Activated CD4-positive, alpha-beta T cell treated with anti-CD3 and anti-CD28 coated beads, Interleukin-2, amount 50 U/mL, for 48 hours (primary cell): ENCODE measurements at regions not wholly inside any gene's neighbourhood (a gene's known extent, or its start where the extent isn't known, plus 50 kb on each side); places are given as distances from the start of the nearest gene placed in this dataset.
"Not testable (repeated sequence)": the region's sequence is repeated elsewhere in the genome, so short reads cannot be mapped to it uniquely, and the experiment has no call there.

Experiments
- DNase-seq, 2 experiments: peaks; one replicate each; pipeline ENCODE4 v3.0.0-alpha.2; 2020

DNA sequence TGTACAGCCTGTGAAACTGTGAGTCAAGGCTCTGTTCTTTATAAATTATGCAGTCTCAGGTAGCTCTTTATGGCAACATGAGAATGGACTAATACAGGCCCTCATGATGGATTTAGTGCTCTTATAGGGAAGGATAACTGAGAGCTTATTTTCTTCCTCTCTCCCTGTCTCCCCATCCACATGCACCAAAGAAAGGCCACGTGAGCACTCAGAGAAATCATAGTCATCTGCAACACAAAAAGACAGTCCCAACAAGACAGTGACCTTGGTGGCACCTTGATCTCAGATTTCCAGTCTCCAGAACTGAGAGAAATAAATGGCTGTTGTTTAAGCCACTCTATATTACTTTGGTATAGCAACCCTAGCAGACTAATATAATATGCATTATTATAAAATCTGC lies 2133.6 kb upstream of the ACO1 start:
- DNase-seq, result no peak

- DNase-seq, result no peak
These were observed 2126.3 kb upstream of the ACO1 start for GRCh38 chr9:30258094-30258493.

- no peak for DNase-seq
These were observed 2104.1 kb upstream of the ACO1 start for GRCh38 chr9:30280229-30280900.

DNA sequence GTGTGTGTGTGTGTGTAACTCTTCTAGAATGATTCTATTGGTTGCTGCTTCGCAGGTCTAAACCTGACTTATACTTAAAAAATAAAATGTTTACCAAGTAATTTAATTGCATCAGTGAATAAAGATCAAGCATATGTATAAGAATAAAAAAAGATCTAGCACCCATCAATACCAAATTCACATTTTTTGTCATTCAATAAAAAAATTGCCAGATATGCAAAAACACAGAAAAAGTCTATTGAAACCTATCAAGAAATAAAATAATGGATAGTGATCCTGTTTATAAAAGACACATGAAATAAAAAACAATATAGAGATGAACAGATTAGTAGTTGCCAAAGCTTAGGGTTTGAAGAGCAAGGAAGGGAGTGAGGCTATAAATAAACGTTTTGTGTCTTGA lies 2095.0 kb upstream of the ACO1 start:
- no peak for DNase-seq

- DNase-seq, result not testable (repeated sequence)
These were observed 2092.4 kb upstream of the ACO1 start for GRCh38 chr9:30292026-30292425.

- DNase-seq, result no peak
These were observed 2091.2 kb upstream of the ACO1 start for GRCh38 chr9:30293231-30293630.

GRCh38 chr9:30299126-30299780 lies 2085.2 kb upstream of the ACO1 start:
- DNase-seq, result no peak

- no peak for DNase-seq
These were observed 2083.0 kb upstream of the ACO1 start for GRCh38 chr9:30301271-30301963.

DNA sequence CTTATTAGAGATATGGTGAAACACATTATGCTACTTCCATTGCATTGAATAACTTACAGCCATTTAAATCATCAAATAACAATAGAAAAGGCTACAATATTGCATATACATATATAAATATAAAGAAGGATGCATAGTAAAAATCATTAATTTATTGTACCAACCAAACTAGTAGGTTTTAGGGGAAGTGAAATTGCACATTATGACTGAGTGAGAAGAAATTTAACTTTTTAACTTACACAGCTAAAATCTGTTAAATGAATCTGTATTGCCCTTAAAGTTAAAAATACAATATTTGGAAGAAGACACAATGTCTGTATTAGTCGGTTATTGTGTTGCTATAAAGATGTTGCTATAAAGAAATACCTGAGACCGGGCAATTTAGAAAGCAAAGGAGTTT lies 2073.7 kb upstream of the ACO1 start:
- DNase-seq, result no peak

DNA sequence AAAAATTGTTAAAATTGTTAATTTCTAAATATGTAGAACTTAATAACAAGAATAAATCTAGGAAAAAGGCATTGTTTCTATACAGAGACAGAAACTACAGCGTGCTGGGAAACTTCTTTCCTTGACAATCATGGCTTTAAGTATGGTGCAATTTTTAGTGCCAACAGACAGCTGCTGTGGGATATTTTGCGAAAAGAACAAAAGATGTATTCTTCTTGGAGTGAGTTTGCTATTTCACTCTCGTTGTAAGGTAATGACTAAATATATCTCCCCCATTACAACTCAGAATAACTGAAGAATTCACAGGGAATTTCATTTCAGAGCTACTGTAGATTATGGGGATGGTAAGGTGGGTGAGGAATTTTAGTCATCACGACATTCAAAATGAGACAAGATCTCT lies 2055.0 kb upstream of the ACO1 start:
- DNase-seq, result no peak

GRCh38 chr9:30348904-30349303 lies 2035.5 kb upstream of the ACO1 start:
- no peak for DNase-seq

- no peak for DNase-seq
These were observed 2034.6 kb upstream of the ACO1 start for GRCh38 chr9:30349526-30350513.

GRCh38 chr9:30356221-30356620 lies 2028.2 kb upstream of the ACO1 start:
- no peak for DNase-seq

DNA sequence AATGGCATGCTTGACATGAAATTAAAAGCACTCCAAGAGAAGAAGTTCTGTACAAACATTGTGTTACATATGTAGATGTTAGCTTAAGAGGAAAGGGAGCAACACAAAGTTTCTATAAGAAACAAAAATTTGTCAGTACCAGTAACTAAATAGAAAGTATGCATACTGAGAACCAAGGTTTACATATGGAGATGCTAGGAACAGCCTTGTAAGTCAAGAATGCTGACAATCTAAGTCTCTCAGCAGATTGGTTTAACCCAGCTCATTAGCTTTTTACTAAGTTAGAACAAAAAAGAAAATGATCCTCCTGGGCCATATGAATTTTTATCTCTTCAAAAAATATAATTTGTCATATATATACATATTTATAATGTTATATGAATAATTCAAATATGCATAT lies 2022.1 kb upstream of the ACO1 start:
- DNase-seq, result no peak

DNA sequence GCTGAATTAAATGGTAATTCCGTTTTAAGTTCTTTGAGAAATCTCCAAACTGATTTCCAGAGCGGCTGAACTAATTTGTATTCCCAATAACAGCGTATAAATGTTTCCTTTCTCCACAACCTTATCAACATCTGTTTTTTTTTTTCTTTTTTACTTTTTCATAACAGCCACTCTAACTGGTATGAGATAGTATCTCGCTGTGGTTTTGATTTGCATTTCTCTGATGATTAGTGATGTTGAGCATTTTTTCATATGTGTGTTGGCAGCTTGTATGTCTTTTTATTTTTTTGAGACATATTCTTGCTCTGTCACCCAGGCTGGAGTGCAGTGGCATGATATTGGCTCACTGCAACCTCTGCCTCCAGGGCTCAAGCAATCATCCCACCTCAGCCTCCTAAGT lies 2018.3 kb upstream of the ACO1 start:
- DNase-seq, result not testable (repeated sequence)

GRCh38 chr9:30382271-30382670 lies 2002.2 kb upstream of the ACO1 start:
- DNase-seq, result no peak

DNA sequence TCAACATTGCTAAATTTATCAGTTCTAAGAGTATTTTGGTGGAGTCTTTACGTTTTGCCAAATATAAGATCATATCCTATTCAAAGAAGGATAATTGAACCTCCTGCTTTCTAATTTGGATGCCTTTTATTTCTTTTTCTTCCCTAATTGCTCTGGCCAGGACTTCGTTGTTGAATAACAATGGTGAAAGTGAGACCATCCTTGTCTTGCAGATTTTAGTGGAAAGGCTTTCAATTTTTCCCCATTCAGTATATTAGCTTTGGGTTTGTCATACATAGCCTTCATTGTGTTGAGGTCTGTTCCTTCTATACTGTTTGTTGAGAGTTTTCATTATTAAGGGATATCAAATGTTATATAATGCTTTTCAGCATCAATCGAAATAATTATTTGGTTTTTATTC lies 1974.2 kb upstream of the ACO1 start:
- DNase-seq, result no peak

GRCh38 chr9:30411571-30411970 lies 1972.9 kb upstream of the ACO1 start:
- no peak for DNase-seq

DNA sequence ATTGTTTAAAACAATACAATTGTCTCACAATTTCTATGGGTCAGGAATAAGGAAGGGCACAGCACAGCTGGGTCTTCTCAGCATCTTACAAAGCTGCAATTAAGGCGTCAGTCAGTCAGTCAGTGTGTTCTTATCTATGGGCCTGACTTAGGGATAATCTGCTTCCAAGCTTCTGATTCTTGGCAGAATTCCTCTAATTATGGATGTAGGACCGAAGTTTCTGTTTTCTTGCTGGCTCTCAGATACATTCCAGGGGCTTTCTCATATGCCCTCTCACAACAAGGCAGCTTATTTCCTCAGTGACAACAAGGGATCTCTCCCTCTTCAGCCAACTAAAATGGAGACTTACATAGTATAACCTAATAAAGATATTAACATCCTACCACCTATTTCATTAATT lies 1925.3 kb upstream of the ACO1 start:
- no peak for DNase-seq

GRCh38 chr9:30476826-30477225 lies 1907.6 kb upstream of the ACO1 start:
- DNase-seq, result no peak

- no peak for DNase-seq
These were observed 1905.8 kb upstream of the ACO1 start for GRCh38 chr9:30478684-30479083.

GRCh38 chr9:30482499-30482898 lies 1901.9 kb upstream of the ACO1 start:
- no peak for DNase-seq

DNA sequence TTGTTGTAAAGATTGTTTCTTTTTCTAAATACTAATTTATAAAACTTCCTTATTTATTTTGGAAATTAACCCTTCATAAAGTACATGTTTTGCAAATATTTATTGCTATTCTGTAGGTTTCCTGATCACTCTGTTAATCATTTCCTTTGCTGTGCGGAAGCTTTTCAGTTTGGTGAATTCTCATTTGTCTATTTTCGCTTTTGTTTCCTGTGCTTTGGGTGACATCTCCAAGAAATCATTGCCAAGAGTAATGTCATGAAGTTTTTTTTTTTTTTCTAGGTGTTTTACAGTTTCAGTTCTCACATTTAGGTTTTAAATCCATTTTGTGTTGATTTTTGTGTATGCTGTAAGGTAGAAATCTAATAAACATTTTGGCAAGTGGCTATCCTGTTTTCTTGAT lies 1899.8 kb upstream of the ACO1 start:
- DNase-seq, result no peak
